SK-N-SH (cell line): ENCODE measurements at regions not wholly inside any gene's neighbourhood (a gene's known extent, or its start where the extent isn't known, plus 50 kb on each side); places are given as distances from the start of the nearest gene placed in this dataset.

Source experiments
- CTCF ChIP-seq: fragments of 200-600 bp; sonication (generic); IDR thresholded peaks from 2 replicates; pipeline ENCODE4 v1.6.1; 2017; ENCODE audit warnings: antibody characterized with exemption, mild to moderate bottlenecking, moderate library complexity
- EZH2phosphoT487 ChIP-seq: fragments of 200-600 bp; sonication (generic); IDR thresholded peaks from 2 replicates; pipeline ENCODE4 v1.6.1; 2017; ENCODE audit warnings: low read depth, mixed run types, mild to moderate bottlenecking, antibody characterized with exemption, moderate library complexity, borderline replicate concordance
- MAX ChIP-seq: IDR thresholded peaks from 2 replicates; pipeline ENCODE4 v1.4.0; 2012; ENCODE audit warnings: low read depth
- NFIC ChIP-seq: IDR thresholded peaks from 2 replicates; pipeline ENCODE4 v1.4.0; 2012; ENCODE audit warnings: borderline replicate concordance
- NRF1 ChIP-seq: IDR thresholded peaks from 2 replicates; pipeline ENCODE4 v1.6.1; 2012; ENCODE audit warnings: low read depth, mild to moderate bottlenecking, low read length
- POLR2AphosphoS5 ChIP-seq: IDR thresholded peaks from 2 replicates; pipeline ENCODE4 v1.6.1; 2012; ENCODE audit warnings: low read depth, low read length
- REST ChIP-seq: IDR thresholded peaks from 2 replicates; pipeline ENCODE4 v1.6.1; 2012; ENCODE audit warnings: mild to moderate bottlenecking, low read depth, low read length, moderate library complexity
- RFX5 ChIP-seq: IDR thresholded peaks from 2 replicates; pipeline ENCODE4 v1.6.1; 2012; ENCODE audit warnings: mild to moderate bottlenecking, improper control_type of control experiment, low read length
- USF1 ChIP-seq: IDR thresholded peaks from 2 replicates; pipeline ENCODE4 v1.4.0; 2012; ENCODE audit warnings: low read depth, borderline replicate concordance
- USF2 ChIP-seq: fragments of 150-350 bp; IDR thresholded peaks from 2 replicates; pipeline ENCODE4 v1.6.1; 2017; ENCODE audit warnings: antibody characterized with exemption, low read length, low read depth, borderline replicate concordance
- YY1 ChIP-seq: IDR thresholded peaks from 2 replicates; pipeline ENCODE4 v1.4.0; 2012; ENCODE audit warnings: low read depth, mild to moderate bottlenecking

GRCh38 chr20:40241596-40242343, 447.3 kb downstream of the MAFB start:
- TF ChIP-seq EZH2phosphoT487 (no peak), MAX (no peak), CTCF (no peak), REST (no peak), USF2 (no peak), RFX5 (no peak), USF1 (no peak), YY1 (no peak), NFIC (no peak), POLR2AphosphoS5 (no peak), NRF1 (no peak)
